Panc1 (cell line): ENCODE measurements at regions not wholly inside any gene's neighbourhood (a gene's known extent, or its start where the extent isn't known, plus 50 kb on each side); places are given as distances from the start of the nearest gene placed in this dataset.

Experiments
- ATAC-seq: fragments of 200-7000 bp; cut with Tn5 transposase; 2 replicates; pipeline ENCODE4 v1.9.1; 2020; ENCODE audit warnings: mild to moderate bottlenecking, moderate library complexity
- BruUV-seq: library from RNA; stranded (reverse); fragments of 400-500 nt; replicated peaks from 2 replicates; lab custom pipeline; 2021; lab: Mats Ljungman, UMichigan
- CTCF ChIA-PET: fragments of 300-600 bp; sonication (Branson Sonifier 250); formaldehyde crosslinking; loops from one replicate; lab custom pipeline; 2022; ENCODE audit warnings: antibody characterized with exemption; lab: Charles Lee
- POLR2A ChIA-PET: fragments of 300-600 bp; sonication (Branson Sonifier 250); formaldehyde crosslinking; loops from one replicate; lab custom pipeline; 2022; ENCODE audit warnings: antibody characterized with exemption; lab: Charles Lee
- DNase-seq: peaks from one replicate; pipeline ENCODE4 v3.0.0-alpha.2; 2010; ENCODE audit warnings: low read depth, low spot score
- H3K27ac ChIP-seq: 2 replicates; pipeline ENCODE4 v1.5.1; 2011; ENCODE audit warnings: mild to moderate bottlenecking, low read length, inconsistent platforms
- H3K27me3 ChIP-seq: fragments of 200-500 bp; sonication (Bioruptor generic); 2 replicates; pipeline ENCODE4 v1.6.0; 2014; ENCODE audit warnings: low read length, inconsistent platforms; ENCODE audit not compliant: control insufficient read depth, insufficient read depth
- H3K36me3 ChIP-seq: fragments of 200-500 bp; sonication (Bioruptor generic); 2 replicates; pipeline ENCODE4 v1.5.1; 2014; ENCODE audit warnings: inconsistent platforms, mild to moderate bottlenecking, low read length, moderate library complexity; ENCODE audit not compliant: control insufficient read depth, insufficient read depth
- H3K4me1 ChIP-seq: 2 replicates; pipeline ENCODE4 v1.5.1; 2011; ENCODE audit warnings: inconsistent platforms, mild to moderate bottlenecking, low read length, moderate library complexity; ENCODE audit not compliant: control insufficient read depth, insufficient read depth
- H3K4me3 ChIP-seq, 2 experiments: 2 replicates each; pipeline ENCODE4 v1.5.1; 2011 to 2012; ENCODE audit warnings: low read depth in 2 of 2, low read length in 2 of 2, mild to moderate bottlenecking in 2 of 2, inconsistent platforms in 1 of 2, moderate library complexity in 1 of 2
- H3K9me3 ChIP-seq: fragments of 200-500 bp; sonication (Bioruptor generic); 2 replicates; pipeline ENCODE4 v1.5.1; 2014; ENCODE audit warnings: low read depth, mild to moderate bottlenecking, inconsistent platforms, low read length, moderate library complexity; ENCODE audit not compliant: control insufficient read depth, insufficient read depth
- POLR2AphosphoS5 ChIP-seq: IDR thresholded peaks from 2 replicates; pipeline ENCODE4 v1.6.1; 2012; ENCODE audit warnings: mild to moderate bottlenecking, low read depth, low read length, moderate library complexity
- SIN3A ChIP-seq: IDR thresholded peaks from 2 replicates; pipeline ENCODE4 v1.6.1; 2012; ENCODE audit warnings: low read depth, mild to moderate bottlenecking, low read length, moderate library complexity, borderline replicate concordance; ENCODE audit not compliant: insufficient read depth
- TCF7L2 ChIP-seq: IDR thresholded peaks from 2 replicates; pipeline ENCODE4 v1.6.1; 2011; ENCODE audit warnings: mild to moderate bottlenecking, low read depth, low read length, inconsistent platforms
- in situ Hi-C: cut with HindIII; loops from 2 replicates; pipeline ENCODE4 v1.10.0; 2016; ENCODE audit warnings: low sequenced_read_pairs, low pct_unique_long_range_greater_than_20kb
- intact Hi-C: fragments of 100-400 bp; cut with micrococcal nuclease; formaldehyde crosslinking; loops from one replicate; pipeline ENCODE4 v1.10.0; 2022; ENCODE audit not compliant: unreplicated experiment
- TF ChIP-seq, protein P1 (sequence below), 2 experiments: IDR thresholded peaks; 2 replicates each; pipeline ENCODE4 v1.6.1; 2011 to 2012; ENCODE audit warnings: low read depth in 2 of 2, control low read depth in 1 of 2, low read length in 1 of 2, mild to moderate bottlenecking in 1 of 2, moderate library complexity in 1 of 2; ENCODE audit not compliant: insufficient read depth in 1 of 2
- TF ChIP-seq, protein P2 (sequence below): fragments of 450-650 bp; IDR thresholded peaks from 2 replicates; pipeline ENCODE4 v1.5.1; 2017; ENCODE audit warnings: mild to moderate bottlenecking

DNA sequence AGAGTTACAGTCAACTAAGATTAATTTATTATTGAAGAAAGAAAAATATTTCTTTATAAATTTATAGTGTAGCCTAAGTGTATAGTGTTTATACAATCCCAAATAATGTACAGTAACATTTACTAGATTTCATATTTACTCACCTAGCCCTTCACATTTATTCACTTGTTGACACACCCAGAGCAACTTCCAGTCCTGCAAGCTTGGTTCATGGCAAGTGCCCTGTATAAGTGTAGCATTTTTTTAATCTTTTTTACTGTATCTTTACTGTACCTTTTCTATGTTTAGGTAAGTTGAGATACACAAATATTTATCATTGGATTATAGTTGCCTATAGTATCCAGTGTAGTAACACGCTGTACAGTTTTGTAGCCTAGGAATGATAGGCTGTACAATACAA, 119.9 kb downstream of the SPATA31D1 start:
- no TSS peak for BruUV-seq

DNA sequence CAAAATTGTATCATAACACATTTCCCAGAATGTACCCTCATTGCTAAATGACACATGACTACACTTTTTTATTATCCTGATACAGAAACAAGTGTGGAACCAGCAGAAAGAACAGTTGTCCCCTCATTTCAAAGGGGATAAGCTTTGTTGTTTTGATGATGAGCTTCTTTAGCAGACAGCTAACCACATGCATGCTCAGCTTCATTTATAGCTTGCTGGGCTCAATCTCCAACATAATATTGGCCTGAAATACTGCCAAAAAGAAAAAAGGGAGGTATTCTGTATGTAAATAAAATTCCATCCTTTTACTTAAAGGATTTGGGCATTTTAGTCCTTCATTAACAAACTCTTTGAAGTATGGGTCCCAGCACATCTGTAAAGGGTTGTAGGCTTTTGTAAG, 120.4 kb downstream of the SPATA31D1 start:
- Histone ChIP-seq H3K27me3 (no peaks in the 10 kb centered on the region), H3K4me1 (no peaks in the 10 kb centered on the region), H3K9me3 (no peaks in the 10 kb centered on the region), H3K4me3 (no peak overlapping the region), H3K27ac (no peak overlapping the region), H3K36me3 (no peaks in the 10 kb centered on the region)
- ATAC-seq (no peak), DNase-seq (no peak)
- BruUV-seq = no TSS peak
- in situ Hi-C loops (no loop called here), intact Hi-C loops (no loop called here)
- POLR2A ChIA-PET = no interaction called here
- TF ChIP-seq, protein P1, sequence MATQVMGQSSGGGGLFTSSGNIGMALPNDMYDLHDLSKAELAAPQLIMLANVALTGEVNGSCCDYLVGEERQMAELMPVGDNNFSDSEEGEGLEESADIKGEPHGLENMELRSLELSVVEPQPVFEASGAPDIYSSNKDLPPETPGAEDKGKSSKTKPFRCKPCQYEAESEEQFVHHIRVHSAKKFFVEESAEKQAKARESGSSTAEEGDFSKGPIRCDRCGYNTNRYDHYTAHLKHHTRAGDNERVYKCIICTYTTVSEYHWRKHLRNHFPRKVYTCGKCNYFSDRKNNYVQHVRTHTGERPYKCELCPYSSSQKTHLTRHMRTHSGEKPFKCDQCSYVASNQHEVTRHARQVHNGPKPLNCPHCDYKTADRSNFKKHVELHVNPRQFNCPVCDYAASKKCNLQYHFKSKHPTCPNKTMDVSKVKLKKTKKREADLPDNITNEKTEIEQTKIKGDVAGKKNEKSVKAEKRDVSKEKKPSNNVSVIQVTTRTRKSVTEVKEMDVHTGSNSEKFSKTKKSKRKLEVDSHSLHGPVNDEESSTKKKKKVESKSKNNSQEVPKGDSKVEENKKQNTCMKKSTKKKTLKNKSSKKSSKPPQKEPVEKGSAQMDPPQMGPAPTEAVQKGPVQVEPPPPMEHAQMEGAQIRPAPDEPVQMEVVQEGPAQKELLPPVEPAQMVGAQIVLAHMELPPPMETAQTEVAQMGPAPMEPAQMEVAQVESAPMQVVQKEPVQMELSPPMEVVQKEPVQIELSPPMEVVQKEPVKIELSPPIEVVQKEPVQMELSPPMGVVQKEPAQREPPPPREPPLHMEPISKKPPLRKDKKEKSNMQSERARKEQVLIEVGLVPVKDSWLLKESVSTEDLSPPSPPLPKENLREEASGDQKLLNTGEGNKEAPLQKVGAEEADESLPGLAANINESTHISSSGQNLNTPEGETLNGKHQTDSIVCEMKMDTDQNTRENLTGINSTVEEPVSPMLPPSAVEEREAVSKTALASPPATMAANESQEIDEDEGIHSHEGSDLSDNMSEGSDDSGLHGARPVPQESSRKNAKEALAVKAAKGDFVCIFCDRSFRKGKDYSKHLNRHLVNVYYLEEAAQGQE (IDR thresholded peaks at IDR 0.05; ENCODE audit: insufficient read depth in 1 of 2, low read depth in 2 of 2, low read length in 1 of 2) = no peak
- no peak for TF ChIP-seq SIN3A
- no peak for TF ChIP-seq TCF7L2
- TF ChIP-seq, protein P2, sequence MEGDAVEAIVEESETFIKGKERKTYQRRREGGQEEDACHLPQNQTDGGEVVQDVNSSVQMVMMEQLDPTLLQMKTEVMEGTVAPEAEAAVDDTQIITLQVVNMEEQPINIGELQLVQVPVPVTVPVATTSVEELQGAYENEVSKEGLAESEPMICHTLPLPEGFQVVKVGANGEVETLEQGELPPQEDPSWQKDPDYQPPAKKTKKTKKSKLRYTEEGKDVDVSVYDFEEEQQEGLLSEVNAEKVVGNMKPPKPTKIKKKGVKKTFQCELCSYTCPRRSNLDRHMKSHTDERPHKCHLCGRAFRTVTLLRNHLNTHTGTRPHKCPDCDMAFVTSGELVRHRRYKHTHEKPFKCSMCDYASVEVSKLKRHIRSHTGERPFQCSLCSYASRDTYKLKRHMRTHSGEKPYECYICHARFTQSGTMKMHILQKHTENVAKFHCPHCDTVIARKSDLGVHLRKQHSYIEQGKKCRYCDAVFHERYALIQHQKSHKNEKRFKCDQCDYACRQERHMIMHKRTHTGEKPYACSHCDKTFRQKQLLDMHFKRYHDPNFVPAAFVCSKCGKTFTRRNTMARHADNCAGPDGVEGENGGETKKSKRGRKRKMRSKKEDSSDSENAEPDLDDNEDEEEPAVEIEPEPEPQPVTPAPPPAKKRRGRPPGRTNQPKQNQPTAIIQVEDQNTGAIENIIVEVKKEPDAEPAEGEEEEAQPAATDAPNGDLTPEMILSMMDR = no peak
- no peak for TF ChIP-seq POLR2AphosphoS5
- CTCF ChIA-PET = no interaction called here

More for the DNA sequence above, 119.9 kb downstream of the SPATA31D1 start:
- no peaks in the 10 kb centered on the region for H3K4me1 ChIP-seq
- H3K4me3 ChIP-seq = no peak overlapping the region
- POLR2A ChIA-PET = no interaction called here
- H3K36me3 ChIP-seq = no peaks in the 10 kb centered on the region
- intact Hi-C loops (no loop called here), in situ Hi-C loops (no loop called here)
- DNase-seq (no peak), ATAC-seq (no peak)
- TF ChIP-seq TCF7L2 = no peak
- TF ChIP-seq POLR2AphosphoS5 = no peak
- TF ChIP-seq, protein P2 = no peak
- TF ChIP-seq, protein P1 (IDR thresholded peaks at IDR 0.05; ENCODE audit: insufficient read depth in 1 of 2, low read depth in 2 of 2, low read length in 1 of 2) = no peak
- TF ChIP-seq SIN3A = no peak
- H3K9me3 ChIP-seq = no peaks in the 10 kb centered on the region
- no peaks in the 10 kb centered on the region for H3K27me3 ChIP-seq
- CTCF ChIA-PET = no interaction called here
- H3K27ac ChIP-seq = no peak overlapping the region
